BLaER1 treated with 17β-estradiol and CSF1 and Interleukin-3, amounts not matched to agents 10 nM and 100 nM (cell line): ENCODE measurements at regions not wholly inside any gene's neighbourhood (a gene's known extent, or its start where the extent isn't known, plus 50 kb on each side); places are given as distances from the start of the nearest gene placed in this dataset.

Experiments
- H3K27ac ChIP-seq, 11 experiments: shearing (Covaris generic); formaldehyde crosslinking; 2 replicates each; pipeline ENCODE4 v1.8.1; 2022
- H3K27me3 ChIP-seq, 11 experiments: shearing (Covaris generic); formaldehyde crosslinking; 2 replicates each; pipeline ENCODE4 v1.8.1; 2022
- H3K36me3 ChIP-seq, 11 experiments: shearing (Covaris generic); formaldehyde crosslinking; 2 replicates each; pipeline ENCODE4 v1.8.1; 2022
- H3K4me1 ChIP-seq, 10 experiments: shearing (Covaris generic); formaldehyde crosslinking; 2 replicates each; pipeline ENCODE4 v1.8.1; 2022
- H3K4me2 ChIP-seq, 11 experiments: shearing (Covaris generic); formaldehyde crosslinking; 2 replicates each; pipeline ENCODE4 v1.8.1; 2022
- H3K4me3 ChIP-seq, 10 experiments: shearing (Covaris generic); formaldehyde crosslinking; 2 replicates each; pipeline ENCODE4 v1.8.1; 2022
- H3K9ac ChIP-seq, 11 experiments: shearing (Covaris generic); formaldehyde crosslinking; 2 replicates each; pipeline ENCODE4 v1.8.1; 2022
- H3K9me3 ChIP-seq, 11 experiments: shearing (Covaris generic); formaldehyde crosslinking; replicated peaks in 1 of 11; 2 replicates each; pipeline ENCODE4 v1.8.1; 2022
- H4K20me1 ChIP-seq, 11 experiments: shearing (Covaris generic); formaldehyde crosslinking; 2 replicates each; pipeline ENCODE4 v1.8.1; 2022
- Cebpa-rat ChIP-seq, 11 experiments: shearing (Covaris generic); IDR thresholded peaks; 2 replicates each; pipeline ENCODE4 v1.8.1; 2022

- no peak overlapping the region; a peak in 1 of 22 replicates for H3K9ac ChIP-seq
- no peak overlapping the region; a peak in 1 of 20 replicates for H3K4me3 ChIP-seq
- peaks cover 0 to 24% (median 7%) of the 10 kb centered on the region in 10 experiments; a peak in 11 of 20 replicates for H3K4me1 ChIP-seq
- H3K36me3 ChIP-seq: no peaks in the 10 kb centered on the region
- no peaks in the 10 kb centered on the region for H4K20me1 ChIP-seq
- peak overlapping the region in 6 of 11 experiments; percentile 26 to 89 (median 64); a peak in 13 of 22 replicates for H3K4me2 ChIP-seq
- H3K9me3 ChIP-seq: peaks cover 11 to 21% (median 16%) of the 10 kb centered on the region in 11 experiments
- no peak for TF ChIP-seq Cebpa-rat (IDR thresholded peaks at IDR 0.05)
- peak overlapping the region in 3 of 11 experiments; percentile 42 to 48 (median 47); a peak in 6 of 22 replicates for H3K27ac ChIP-seq
- no peaks in the 10 kb centered on the region for H3K27me3 ChIP-seq
Measured at GRCh38 chr17:53722407-53722806, 100.3 kb upstream of the KIF2B start.

- TF ChIP-seq Cebpa-rat (IDR thresholded peaks at IDR 0.05): no peak
- H3K9me3 ChIP-seq: peaks cover 0 to 16% (median 3%) of the 10 kb centered on the region in 11 experiments; a peak in 8 of 22 replicates
- peaks cover 0 to 24% (median 7%) of the 10 kb centered on the region in 10 experiments; a peak in 11 of 20 replicates for H3K4me1 ChIP-seq
- no peak overlapping the region for H3K27ac ChIP-seq
- no peaks in the 10 kb centered on the region for H4K20me1 ChIP-seq
- no peaks in the 10 kb centered on the region for H3K36me3 ChIP-seq
- no peak overlapping the region for H3K4me2 ChIP-seq
- no peak overlapping the region for H3K9ac ChIP-seq
- H3K4me3 ChIP-seq: no peak overlapping the region
- no peaks in the 10 kb centered on the region for H3K27me3 ChIP-seq
Measured at GRCh38 chr17:53721101-53721500, 101.6 kb upstream of the KIF2B start.

- no peak overlapping the region for H3K4me3 ChIP-seq
Measured at GRCh38 chr17:53719229-53719628, 103.5 kb upstream of the KIF2B start.

GRCh38 chr17:53707566-53707965 lies 115.2 kb upstream of the KIF2B start:
- Histone ChIP-seq H3K36me3 (no peaks in the 10 kb centered on the region), H3K27ac (no peak overlapping the region), H3K4me1 (no peaks in the 10 kb centered on the region), H3K9ac (no peak overlapping the region), H3K27me3 (no peaks in the 10 kb centered on the region), H3K9me3 (0 out of 22 replicates have a peak, but pooled peaks cover 0 to 8% (median 0%) of the 10 kb centered on the region in 11 experiments), H3K4me2 (no peak overlapping the region), H4K20me1 (no peaks in the 10 kb centered on the region), H3K4me3 (no peak overlapping the region)
- TF ChIP-seq Cebpa-rat (IDR thresholded peaks at IDR 0.05): no peak

More at GRCh38 chr17:53719229-53719628, 103.5 kb upstream of the KIF2B start:
- Histone ChIP-seq H4K20me1 (no peaks in the 10 kb centered on the region), H3K4me2 (no peak overlapping the region), H3K9me3 (peaks cover 0 to 9% (median 0%) of the 10 kb centered on the region in 11 experiments; a peak in 1 of 22 replicates), H3K27ac (no peak overlapping the region), H3K27me3 (no peaks in the 10 kb centered on the region), H3K4me1 (peaks cover 0 to 24% (median 7%) of the 10 kb centered on the region in 10 experiments; a peak in 11 of 20 replicates), H3K9ac (no peak overlapping the region), H3K36me3 (no peaks in the 10 kb centered on the region)
- no peak for TF ChIP-seq Cebpa-rat (IDR thresholded peaks at IDR 0.05)

GRCh38 chr17:53696286-53696685 lies 126.4 kb upstream of the KIF2B start:
- Histone ChIP-seq H3K4me1 (no peaks in the 10 kb centered on the region), H3K27ac (no peak overlapping the region), H3K4me2 (no peak overlapping the region), H4K20me1 (no peaks in the 10 kb centered on the region), H3K4me3 (no peak overlapping the region), H3K9me3 (no peaks in the 10 kb centered on the region), H3K27me3 (no peaks in the 10 kb centered on the region), H3K36me3 (no peaks in the 10 kb centered on the region), H3K9ac (no peak overlapping the region)
- TF ChIP-seq Cebpa-rat (IDR thresholded peaks at IDR 0.05): no peak

- TF ChIP-seq Cebpa-rat (IDR thresholded peaks at IDR 0.05): no peak
- no peak overlapping the region for H3K4me2 ChIP-seq
Measured at GRCh38 chr17:53687324-53687723, 135.4 kb upstream of the KIF2B start.

GRCh38 chr17:53680745-53681144 lies 142.0 kb upstream of the KIF2B start:
- no peak for TF ChIP-seq Cebpa-rat (IDR thresholded peaks at IDR 0.05)
- Histone ChIP-seq H3K9me3 (peaks cover 0 to 7% (median 0%) of the 10 kb centered on the region in 11 experiments; a peak in 3 of 22 replicates), H3K27me3 (no peaks in the 10 kb centered on the region), H3K36me3 (no peaks in the 10 kb centered on the region), H3K4me1 (peaks cover 0 to 9% (median 0%) of the 10 kb centered on the region in 10 experiments; a peak in 3 of 20 replicates), H3K9ac (no peak overlapping the region), H3K4me3 (no peak overlapping the region), H3K4me2 (no peak overlapping the region), H4K20me1 (no peaks in the 10 kb centered on the region), H3K27ac (no peak overlapping the region)

More at GRCh38 chr17:53687324-53687723, 135.4 kb upstream of the KIF2B start:
- H3K4me3 ChIP-seq: no peak overlapping the region
- no peak overlapping the region for H3K27ac ChIP-seq
- peaks cover 0 to 17% (median 0%) of the 10 kb centered on the region in 10 experiments; a peak in 5 of 20 replicates for H3K4me1 ChIP-seq
- H3K27me3 ChIP-seq: no peaks in the 10 kb centered on the region
- H3K36me3 ChIP-seq: no peaks in the 10 kb centered on the region; a peak in 1 of 22 replicates
- no peak overlapping the region for H3K9ac ChIP-seq
- H4K20me1 ChIP-seq: no peaks in the 10 kb centered on the region
- peaks cover 10 to 19% (median 13%) of the 10 kb centered on the region in 11 experiments; a peak in 20 of 22 replicates for H3K9me3 ChIP-seq

- H3K4me3 ChIP-seq: no peak overlapping the region
- TF ChIP-seq Cebpa-rat (IDR thresholded peaks at IDR 0.05): no peak
- no peak overlapping the region for H3K9ac ChIP-seq
- H3K4me1 ChIP-seq: no peaks in the 10 kb centered on the region
- H3K9me3 ChIP-seq: peaks cover 7 to 33% (median 23%) of the 10 kb centered on the region in 11 experiments; a peak in 20 of 22 replicates
- H3K4me2 ChIP-seq: no peak overlapping the region
- H3K27ac ChIP-seq: no peak overlapping the region
- H3K36me3 ChIP-seq: no peaks in the 10 kb centered on the region
- no peaks in the 10 kb centered on the region for H3K27me3 ChIP-seq
- no peaks in the 10 kb centered on the region for H4K20me1 ChIP-seq
Measured at GRCh38 chr17:53668854-53669253, 153.9 kb upstream of the KIF2B start.

- peaks cover under 1 to 21% (median 12%) of the 10 kb centered on the region in 11 experiments; a peak in 17 of 22 replicates for H3K9me3 ChIP-seq
- H3K9ac ChIP-seq: no peak overlapping the region
- TF ChIP-seq Cebpa-rat (IDR thresholded peaks at IDR 0.05): no peak
- H4K20me1 ChIP-seq: no peaks in the 10 kb centered on the region
- H3K4me3 ChIP-seq: no peak overlapping the region
- H3K4me1 ChIP-seq: no peaks in the 10 kb centered on the region
- H3K4me2 ChIP-seq: no peak overlapping the region
- H3K27ac ChIP-seq: no peak overlapping the region
- H3K36me3 ChIP-seq: no peaks in the 10 kb centered on the region
- no peaks in the 10 kb centered on the region for H3K27me3 ChIP-seq
Measured at GRCh38 chr17:53662608-53663007, 160.1 kb upstream of the KIF2B start.

GRCh38 chr17:53659181-53659580 lies 163.5 kb upstream of the KIF2B start:
- no peaks in the 10 kb centered on the region for H3K36me3 ChIP-seq
- no peak overlapping the region for H3K9ac ChIP-seq
- H3K4me1 ChIP-seq: no peaks in the 10 kb centered on the region
- H3K27ac ChIP-seq: no peak overlapping the region
- no peaks in the 10 kb centered on the region for H4K20me1 ChIP-seq
- H3K4me2 ChIP-seq: no peak overlapping the region
- no peak overlapping the region for H3K4me3 ChIP-seq
- no peak for TF ChIP-seq Cebpa-rat (IDR thresholded peaks at IDR 0.05)
- no peaks in the 10 kb centered on the region for H3K27me3 ChIP-seq
- no peaks in the 10 kb centered on the region for H3K9me3 ChIP-seq
